ENCODE measurements at regions not wholly inside any gene's neighbourhood (a gene's known extent, or its start where the extent isn't known, plus 50 kb on each side); places are given as distances from the start of the nearest gene placed in this dataset.
"Not testable (repeated sequence)": the region's sequence is repeated elsewhere in the genome, so short reads cannot be mapped to it uniquely, and the experiment has no call there.

DNA sequence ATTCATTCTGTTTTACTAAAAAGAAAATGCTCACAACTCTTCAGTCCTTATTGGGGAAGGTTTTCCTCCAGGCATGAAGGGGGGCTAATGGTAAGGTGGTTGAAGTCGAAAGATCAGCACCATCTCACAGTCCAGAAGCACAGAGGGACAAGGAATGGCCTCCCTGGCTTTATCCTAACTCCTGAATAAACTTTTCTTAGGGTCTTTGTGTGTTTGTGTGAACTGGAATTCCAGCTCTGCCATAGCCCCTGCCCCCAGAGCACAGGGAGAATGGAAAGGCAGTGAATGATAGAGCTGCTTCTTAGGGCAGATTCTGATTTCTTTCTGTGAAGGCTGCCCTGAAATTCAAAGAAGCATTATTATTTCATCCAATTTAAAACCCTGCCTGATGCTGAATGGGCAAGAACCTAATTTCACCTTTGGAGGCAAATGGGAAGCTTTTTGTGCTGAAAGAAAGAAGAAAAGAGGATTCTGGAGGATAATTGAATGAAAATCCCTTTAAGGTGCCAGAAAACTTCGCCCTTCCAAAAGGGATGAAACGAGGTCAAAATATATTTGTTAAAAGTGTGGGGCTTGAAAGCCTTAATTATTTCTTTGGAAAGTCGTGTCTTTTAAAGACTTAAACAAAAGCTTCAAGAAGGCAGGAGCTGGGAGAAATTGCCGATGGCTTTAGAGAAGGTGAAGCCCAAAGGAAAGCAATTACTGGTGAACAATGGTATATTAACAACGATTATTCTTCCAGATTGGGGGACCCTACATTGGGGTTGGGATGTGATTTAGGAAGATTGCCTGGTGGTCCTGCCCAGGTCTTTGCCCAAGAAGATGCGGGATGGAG lies 259.9 kb upstream of the RGMA start:
- Histone ChIP-seq H3K4me1 (ENCODE audit: control insufficient read depth in 1 of 2, extremely low read depth in 1 of 2, insufficient read depth in 2 of 2, low read length in 2 of 2) (no peaks in the 10 kb centered on the region), H3K27ac (ENCODE audit: low read length) (no peak overlapping the region), H3K36me3 (ENCODE audit: control insufficient read depth in 2 of 2, extremely low read depth in 1 of 2, insufficient read depth in 1 of 2, low read length in 1 of 2) (no peaks in the 10 kb centered on the region), H3K4me3 (ENCODE audit: control insufficient read depth in 1 of 2, extremely low read depth in 1 of 2, low read length in 1 of 2) (no peak overlapping the region), H3K27me3 (replicated peaks in 1 of 2; ENCODE audit: control insufficient read depth in 2 of 2, extremely low read depth in 1 of 2, insufficient read depth in 2 of 2, low read length in 1 of 2) (peaks cover 0 to 7% of the 10 kb centered on the region in 2 experiments), H3K9me3 (no peaks in the 10 kb centered on the region)
- ChIA-PET POLR2A (no interaction called here), CTCF (no interaction called here)
- WGBS (ENCODE audit: insufficient coverage): 63% methylated on average over 5 of the region's 7 CpGs
- Mint-ChIP-seq H3K27ac (no peak overlapping the region), H3K9me3 (no peaks in the 10 kb centered on the region), H3K4me1 (no peaks in the 10 kb centered on the region), H3K27me3 (peaks cover 16 to 23% of the 10 kb centered on the region in 2 donors), H3K36me3 (no peaks in the 10 kb centered on the region), H3K4me3 (no peak overlapping the region)
- no peak for DNase-seq
- ATAC-seq (replicated peaks in 1 of 4): no peak

DNA sequence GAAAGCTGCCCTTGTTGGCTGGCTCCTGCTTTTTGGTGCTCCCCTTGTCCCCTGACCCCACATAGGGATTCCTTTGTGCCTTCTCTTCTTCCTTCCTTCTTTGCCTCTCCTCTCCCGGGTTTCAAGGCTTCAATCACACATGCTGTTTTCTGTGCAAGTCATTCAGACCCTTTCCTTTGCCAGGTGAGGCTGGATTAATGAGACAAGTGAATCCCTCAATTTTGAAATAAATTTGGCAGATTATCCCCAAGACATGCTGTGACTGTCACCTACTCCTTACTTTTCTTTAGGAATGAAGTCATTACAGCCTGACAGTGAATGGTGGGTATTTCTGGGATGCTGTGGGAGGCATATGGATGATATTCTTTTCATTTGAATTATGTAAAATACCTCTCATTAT lies 259.0 kb upstream of the RGMA start:
- Histone ChIP-seq H3K27me3 (replicated peaks in 1 of 2; ENCODE audit: control insufficient read depth in 2 of 2, extremely low read depth in 1 of 2, insufficient read depth in 2 of 2, low read length in 1 of 2) (peaks cover 0 to 7% of the 10 kb centered on the region in 2 experiments), H3K4me3 (ENCODE audit: control insufficient read depth in 1 of 2, extremely low read depth in 1 of 2, low read length in 1 of 2) (no peak overlapping the region), H3K27ac (ENCODE audit: low read length) (no peak overlapping the region), H3K4me1 (ENCODE audit: control insufficient read depth in 1 of 2, extremely low read depth in 1 of 2, insufficient read depth in 2 of 2, low read length in 2 of 2) (no peaks in the 10 kb centered on the region), H3K9me3 (no peaks in the 10 kb centered on the region), H3K36me3 (ENCODE audit: control insufficient read depth in 2 of 2, extremely low read depth in 1 of 2, insufficient read depth in 1 of 2, low read length in 1 of 2) (no peaks in the 10 kb centered on the region)
- ATAC-seq (replicated peaks in 1 of 4): no peak
- WGBS (ENCODE audit: insufficient coverage): no CpG with 5 or more reads among the region's 1 CpG
- H3K4me3 Mint-ChIP-seq: no peak overlapping the region
- no peaks in the 10 kb centered on the region for H3K36me3 Mint-ChIP-seq
- no peaks in the 10 kb centered on the region for H3K9me3 Mint-ChIP-seq
- peaks cover 16 to 23% of the 10 kb centered on the region in 2 donors for H3K27me3 Mint-ChIP-seq
- CTCF ChIA-PET: no interaction called here
- H3K4me1 Mint-ChIP-seq: no peaks in the 10 kb centered on the region
- no peak overlapping the region for H3K27ac Mint-ChIP-seq
- DNase-seq: no peak
- POLR2A ChIA-PET: no interaction called here

DNA sequence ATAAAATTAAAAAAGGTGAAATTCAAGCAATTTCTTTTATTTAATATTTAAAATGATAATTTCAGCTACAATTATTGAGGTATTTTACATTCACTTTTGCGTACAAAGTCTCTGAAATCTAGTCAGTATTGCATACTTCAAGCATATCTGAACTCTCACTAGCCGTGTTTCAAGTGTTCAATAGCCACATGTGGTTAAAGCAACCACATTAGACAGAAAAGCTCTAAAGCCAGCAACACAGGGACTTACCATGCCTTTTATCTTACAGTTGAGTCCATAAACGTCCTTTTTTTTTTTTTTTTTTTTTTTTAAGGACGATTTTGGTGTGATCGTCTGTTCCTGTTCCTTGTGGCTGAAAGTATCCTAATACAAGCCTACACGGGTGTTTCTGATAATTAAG lies 257.0 kb upstream of the RGMA start:
- POLR2A ChIA-PET: no interaction called here

DNA sequence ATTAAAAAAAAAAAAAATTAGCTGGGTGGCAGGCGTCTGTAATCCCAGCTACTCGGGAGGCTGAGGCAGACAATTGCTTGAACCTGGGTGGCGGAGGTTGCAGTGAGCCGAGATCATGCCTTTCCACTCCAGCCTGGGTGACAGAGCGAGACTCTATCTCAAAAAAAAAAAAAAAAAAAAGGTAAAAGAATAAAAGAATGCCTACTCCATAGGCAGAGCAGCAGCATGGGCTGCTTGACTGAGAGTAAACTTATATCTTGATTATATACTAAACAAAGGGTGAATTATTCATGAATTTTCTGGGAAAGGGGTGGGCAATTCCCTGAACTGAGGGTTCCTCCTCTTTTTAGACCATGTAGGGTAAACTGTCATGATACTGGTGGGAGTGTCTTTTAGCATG lies 254.4 kb upstream of the RGMA start:
- ATAC-seq (replicated peaks in 1 of 4): not testable (repeated sequence)
- WGBS (ENCODE audit: insufficient coverage): no CpG with 5 or more reads among the region's 5 CpGs

More for the DNA sequence above, 257.0 kb upstream of the RGMA start:
- H3K4me3 ChIP-seq (ENCODE audit: control insufficient read depth in 1 of 2, extremely low read depth in 1 of 2, low read length in 1 of 2): no peak overlapping the region
- H3K4me1 ChIP-seq (ENCODE audit: control insufficient read depth in 1 of 2, extremely low read depth in 1 of 2, insufficient read depth in 2 of 2, low read length in 2 of 2): no peaks in the 10 kb centered on the region
- Mint-ChIP-seq H3K9me3 (no peaks in the 10 kb centered on the region), H3K27me3 (peaks cover 16 to 21% of the 10 kb centered on the region in 2 donors), H3K4me1 (no peaks in the 10 kb centered on the region), H3K27ac (no peak overlapping the region), H3K36me3 (no peaks in the 10 kb centered on the region), H3K4me3 (no peak overlapping the region)
- H3K27me3 ChIP-seq (replicated peaks in 1 of 2; ENCODE audit: control insufficient read depth in 2 of 2, extremely low read depth in 1 of 2, insufficient read depth in 2 of 2, low read length in 1 of 2): peaks cover 0 to 13% of the 10 kb centered on the region in 2 experiments
- H3K36me3 ChIP-seq (ENCODE audit: control insufficient read depth in 2 of 2, extremely low read depth in 1 of 2, insufficient read depth in 1 of 2, low read length in 1 of 2): no peaks in the 10 kb centered on the region
- no peaks in the 10 kb centered on the region for H3K9me3 ChIP-seq
- CTCF ChIA-PET: interaction anchor here in 1 of 2 donors (0.6 kb wide), 1 partner anchor 717 kb away, joined by 3 read pairs; no protein-coding TSS in a partner anchor
- ATAC-seq (replicated peaks in 1 of 4) (no peak), DNase-seq (no peak)
- H3K27ac ChIP-seq (ENCODE audit: low read length): no peak overlapping the region
- WGBS (ENCODE audit: insufficient coverage): 50% methylated on average over 1 of the region's 6 CpGs

DNA sequence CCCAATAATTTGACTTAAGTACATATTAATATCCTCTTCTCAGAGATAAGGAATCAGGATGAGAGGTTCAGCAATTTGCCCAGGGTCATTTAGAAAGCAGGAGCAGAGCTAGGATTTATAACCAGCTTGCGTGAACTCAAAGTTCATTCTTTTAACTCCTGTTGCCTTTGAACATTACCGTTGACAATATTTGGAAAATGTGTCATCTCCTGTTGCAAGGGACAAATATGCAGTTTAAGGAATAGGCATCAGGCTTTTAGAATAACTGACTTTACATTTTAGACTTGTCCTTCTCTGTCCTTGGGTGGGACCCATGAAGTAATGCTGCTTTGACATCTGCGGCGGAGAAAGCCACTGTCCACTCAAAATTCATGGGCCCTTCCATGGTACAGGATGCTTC lies 252.2 kb upstream of the RGMA start:
- Histone ChIP-seq H3K27me3 (replicated peaks in 1 of 2; ENCODE audit: control insufficient read depth in 2 of 2, extremely low read depth in 1 of 2, insufficient read depth in 2 of 2, low read length in 1 of 2) (peaks cover 0 to 14% of the 10 kb centered on the region in 2 experiments), H3K9me3 (no peaks in the 10 kb centered on the region), H3K4me1 (ENCODE audit: control insufficient read depth in 1 of 2, extremely low read depth in 1 of 2, insufficient read depth in 2 of 2, low read length in 2 of 2) (no peaks in the 10 kb centered on the region), H3K4me3 (ENCODE audit: control insufficient read depth in 1 of 2, extremely low read depth in 1 of 2, low read length in 1 of 2) (no peak overlapping the region), H3K27ac (ENCODE audit: low read length) (no peak overlapping the region), H3K36me3 (ENCODE audit: control insufficient read depth in 2 of 2, extremely low read depth in 1 of 2, insufficient read depth in 1 of 2, low read length in 1 of 2) (no peaks in the 10 kb centered on the region)
- DNase-seq (no peak), ATAC-seq (replicated peaks in 1 of 4) (no peak)
- no peak overlapping the region for H3K4me3 Mint-ChIP-seq
- WGBS (ENCODE audit: insufficient coverage): 92% methylated on average over 4 of the region's 4 CpGs
- H3K4me1 Mint-ChIP-seq: no peaks in the 10 kb centered on the region
- ChIA-PET CTCF (no interaction called here), POLR2A (no interaction called here)
- no peaks in the 10 kb centered on the region for H3K9me3 Mint-ChIP-seq
- peaks cover 3 to 9% of the 10 kb centered on the region in 2 donors for H3K27me3 Mint-ChIP-seq
- H3K36me3 Mint-ChIP-seq: no peaks in the 10 kb centered on the region
- H3K27ac Mint-ChIP-seq: no peak overlapping the region

More for the DNA sequence above, 254.4 kb upstream of the RGMA start:
- H3K4me1 Mint-ChIP-seq; DNase-seq; CTCF ChIA-PET; H3K27ac Mint-ChIP-seq; H3K9me3 ChIP-seq; H3K36me3 Mint-ChIP-seq; H3K27ac ChIP-seq (ENCODE audit: low read length); H3K9me3 Mint-ChIP-seq; POLR2A ChIA-PET; H3K4me1 ChIP-seq (ENCODE audit: control insufficient read depth in 1 of 2, extremely low read depth in 1 of 2, insufficient read depth in 2 of 2, low read length in 2 of 2); H3K4me3 Mint-ChIP-seq; H3K36me3 ChIP-seq (ENCODE audit: control insufficient read depth in 2 of 2, extremely low read depth in 1 of 2, insufficient read depth in 1 of 2, low read length in 1 of 2); H3K4me3 ChIP-seq (ENCODE audit: control insufficient read depth in 1 of 2, extremely low read depth in 1 of 2, low read length in 1 of 2): not testable (repeated sequence)
- peaks cover 8 to 16% of the 10 kb centered on the region in 2 donors for H3K27me3 Mint-ChIP-seq
- H3K27me3 ChIP-seq (replicated peaks in 1 of 2; ENCODE audit: control insufficient read depth in 2 of 2, extremely low read depth in 1 of 2, insufficient read depth in 2 of 2, low read length in 1 of 2): peaks cover 0 to 16% of the 10 kb centered on the region in 2 experiments

DNA sequence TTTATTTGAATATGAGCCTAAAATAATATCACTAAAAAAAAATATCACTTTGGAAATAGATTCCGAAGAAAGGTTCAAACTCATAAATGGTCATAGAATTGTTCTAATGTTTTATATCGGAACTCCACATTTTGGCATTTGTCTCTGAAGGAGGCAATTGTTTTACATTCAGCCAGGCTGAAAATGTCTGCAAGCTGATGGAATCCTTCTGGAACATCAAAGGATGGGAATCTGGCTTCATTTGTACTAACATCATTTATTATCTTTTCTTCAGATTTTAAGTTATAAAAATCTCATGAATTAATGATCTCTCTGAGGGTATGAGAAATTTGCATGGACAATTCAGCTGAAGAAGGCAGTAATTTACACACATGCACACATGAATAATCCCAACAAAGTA lies 251.4 kb upstream of the RGMA start:
- POLR2A ChIA-PET: no interaction called here

More for the DNA sequence above, 251.4 kb upstream of the RGMA start:
- H3K27me3 Mint-ChIP-seq: peaks cover 3 to 15% of the 10 kb centered on the region in 2 donors
- no peak overlapping the region for H3K4me3 ChIP-seq (ENCODE audit: control insufficient read depth in 1 of 2, extremely low read depth in 1 of 2, low read length in 1 of 2)
- H3K4me1 Mint-ChIP-seq: no peaks in the 10 kb centered on the region
- no peak overlapping the region for H3K27ac ChIP-seq (ENCODE audit: low read length)
- H3K27ac Mint-ChIP-seq: no peak overlapping the region
- H3K36me3 ChIP-seq (ENCODE audit: control insufficient read depth in 2 of 2, extremely low read depth in 1 of 2, insufficient read depth in 1 of 2, low read length in 1 of 2): no peaks in the 10 kb centered on the region
- peaks cover 0 to 14% of the 10 kb centered on the region in 2 experiments for H3K27me3 ChIP-seq (replicated peaks in 1 of 2; ENCODE audit: control insufficient read depth in 2 of 2, extremely low read depth in 1 of 2, insufficient read depth in 2 of 2, low read length in 1 of 2)
- H3K4me3 Mint-ChIP-seq: no peak overlapping the region
- CTCF ChIA-PET: no interaction called here
- H3K36me3 Mint-ChIP-seq: no peaks in the 10 kb centered on the region
- H3K9me3 ChIP-seq: no peaks in the 10 kb centered on the region
- no CpG with 5 or more reads among the region's 2 CpGs for WGBS (ENCODE audit: insufficient coverage)
- DNase-seq (no peak), ATAC-seq (replicated peaks in 1 of 4) (no peak)
- no peaks in the 10 kb centered on the region for H3K9me3 Mint-ChIP-seq
- no peaks in the 10 kb centered on the region for H3K4me1 ChIP-seq (ENCODE audit: control insufficient read depth in 1 of 2, extremely low read depth in 1 of 2, insufficient read depth in 2 of 2, low read length in 2 of 2)

All from T-cell (primary cell).